Kidney capillary endothelial cell (primary cell): ENCODE measurements at regions not wholly inside any gene's neighbourhood (a gene's known extent, or its start where the extent isn't known, plus 50 kb on each side); places are given as distances from the start of the nearest gene placed in this dataset.

Experiments used
- DNase-seq: peaks from one replicate; pipeline ENCODE4 v3.0.0-alpha.2; 2018; ENCODE audit warnings: low spot score

DNA sequence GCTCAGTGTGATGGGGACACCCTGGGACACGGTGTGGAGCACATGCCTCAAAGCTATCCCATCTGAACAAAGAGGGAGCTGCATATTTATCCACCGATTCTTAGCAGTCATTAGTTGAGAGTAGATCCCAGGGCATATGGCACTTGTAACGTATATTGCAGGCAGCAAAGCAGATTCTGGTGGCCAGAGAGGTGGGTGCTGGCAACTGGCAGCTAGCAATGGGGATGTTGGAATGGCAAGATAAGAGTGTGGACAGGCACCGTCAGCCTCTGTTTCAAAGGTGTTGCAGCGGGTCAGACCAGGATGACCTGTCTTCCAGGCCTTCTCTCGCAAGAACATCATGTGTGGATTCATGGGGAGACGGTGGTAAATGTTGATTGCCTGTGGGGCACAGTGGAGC lies 54.0 kb upstream of the ADRA1D start:
- DNase-seq = no peak

DNA sequence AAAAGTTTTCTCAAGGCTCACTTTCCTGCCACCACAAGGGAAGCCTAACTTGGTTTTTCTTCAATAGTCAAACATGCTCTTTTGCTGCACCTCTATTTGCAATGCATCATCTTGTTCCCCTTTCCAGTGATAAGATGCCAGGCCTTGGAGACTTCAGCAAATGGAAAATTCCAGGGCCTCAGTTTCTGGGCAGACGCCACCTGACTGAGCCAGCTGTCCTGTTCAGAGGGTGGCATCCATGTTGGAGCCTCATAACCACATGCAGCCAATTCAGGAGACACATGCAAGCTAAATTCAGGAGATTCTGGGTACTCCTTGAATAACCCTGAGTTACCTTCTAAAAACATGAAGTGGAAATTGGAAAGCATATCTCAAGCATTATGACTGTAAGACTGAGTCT lies 51.8 kb upstream of the ADRA1D start:
- no peak for DNase-seq

DNA sequence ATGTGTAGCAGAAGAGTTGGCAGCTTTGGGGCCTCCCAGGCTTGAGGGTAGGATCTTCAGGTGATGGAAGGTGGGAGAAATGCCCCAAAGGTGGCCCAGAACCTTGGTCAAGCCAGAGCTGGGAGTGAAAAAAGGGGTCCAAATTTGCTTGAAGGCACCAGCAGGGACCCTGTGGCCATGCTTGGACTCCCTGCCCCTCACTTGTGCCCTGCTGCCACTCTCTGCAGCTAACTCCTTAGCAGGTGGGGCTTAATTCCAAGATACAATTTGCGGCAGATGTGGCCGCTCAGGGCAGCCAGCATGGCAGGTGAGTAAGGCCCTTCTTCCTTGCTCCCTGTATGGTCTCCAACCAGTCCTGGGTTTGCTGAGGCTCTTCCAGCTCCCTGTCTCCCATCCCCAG lies 51.3 kb upstream of the ADRA1D start:
- no peak for DNase-seq

DNA sequence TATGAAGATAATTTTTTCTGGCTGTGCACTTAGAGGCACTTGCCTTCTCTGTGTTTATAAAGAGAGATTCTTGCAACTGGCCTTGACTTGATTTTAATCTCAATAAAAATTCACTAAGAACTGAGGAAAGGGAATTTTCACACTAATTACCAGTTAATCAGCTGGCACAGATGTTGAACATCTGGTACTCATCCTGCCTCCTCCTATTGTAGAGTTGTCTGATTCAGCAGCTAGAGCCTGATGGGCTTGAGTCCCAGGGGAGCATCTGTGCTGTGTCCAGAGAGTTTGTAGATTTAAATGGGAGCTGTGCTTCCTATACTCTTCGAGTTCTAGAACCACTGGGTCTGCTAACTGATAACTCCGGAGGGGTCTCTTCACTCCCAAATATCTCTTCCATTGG lies 50.7 kb upstream of the ADRA1D start:
- no peak for DNase-seq

DNA sequence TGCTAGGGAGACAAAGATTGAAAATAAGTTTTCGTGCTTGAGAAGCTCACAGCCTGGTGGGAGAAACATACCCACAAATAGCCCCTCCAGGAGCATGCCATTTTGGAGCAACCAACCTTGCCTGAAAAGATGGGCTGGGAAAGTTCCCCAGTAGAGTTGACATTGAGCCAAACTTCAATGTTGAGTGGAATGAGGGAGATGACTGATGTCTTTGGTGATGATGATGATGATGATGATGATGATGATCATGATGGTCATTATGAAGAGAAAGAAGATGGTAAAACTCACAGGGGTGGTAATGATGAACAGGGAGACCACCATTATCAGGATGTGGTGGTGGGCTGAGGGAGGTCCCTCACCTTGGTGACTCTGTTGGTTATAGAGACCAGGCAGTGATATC lies 50.1 kb upstream of the ADRA1D start:
- DNase-seq = no peak
